HG03439 (cell line): ENCODE measurements at regions not wholly inside any gene's neighbourhood (a gene's known extent, or its start where the extent isn't known, plus 50 kb on each side); places are given as distances from the start of the nearest gene placed in this dataset.

Source experiments
- ATAC-seq: cut with Tn5 transposase; IDR thresholded peaks from one replicate; pipeline ENCODE4 v1.9.1; 2021; ENCODE audit warnings: mild to moderate bottlenecking, moderate library complexity; ENCODE audit not compliant: unreplicated experiment

- ATAC-seq: no peak
These were observed 366.5 kb downstream of the SIPA1L2 start for GRCh38 chr1:232263452-232263851.

DNA sequence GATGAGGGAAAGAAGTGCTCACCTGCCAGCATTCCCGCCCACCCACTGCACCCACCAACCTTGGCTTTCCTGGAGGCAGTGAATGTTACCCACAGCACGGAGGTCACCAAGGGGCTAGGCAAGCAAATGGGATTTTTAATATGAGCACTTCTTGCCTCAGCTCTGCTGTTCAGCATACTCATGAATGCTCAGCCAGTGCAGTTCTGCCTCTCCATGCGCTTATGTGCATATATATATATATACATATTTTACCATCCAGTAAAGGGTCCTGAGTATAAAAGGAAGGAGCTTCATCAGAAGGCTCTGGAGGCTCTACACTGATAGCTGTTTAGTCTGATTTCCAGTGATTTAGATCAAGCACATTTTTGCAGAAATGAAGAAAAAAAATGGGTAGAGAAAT is 366.9 kb downstream of the SIPA1L2 start:
- no peak for ATAC-seq

- no peak for ATAC-seq
These were observed 369.1 kb downstream of the SIPA1L2 start for GRCh38 chr1:232260861-232261260.

GRCh38 chr1:232260045-232260444 is 369.9 kb downstream of the SIPA1L2 start:
- no peak for ATAC-seq

GRCh38 chr1:232259333-232259732 is 370.6 kb downstream of the SIPA1L2 start:
- no peak for ATAC-seq

GRCh38 chr1:232252546-232253118 is 377.3 kb downstream of the SIPA1L2 start:
- ATAC-seq: no peak

DNA sequence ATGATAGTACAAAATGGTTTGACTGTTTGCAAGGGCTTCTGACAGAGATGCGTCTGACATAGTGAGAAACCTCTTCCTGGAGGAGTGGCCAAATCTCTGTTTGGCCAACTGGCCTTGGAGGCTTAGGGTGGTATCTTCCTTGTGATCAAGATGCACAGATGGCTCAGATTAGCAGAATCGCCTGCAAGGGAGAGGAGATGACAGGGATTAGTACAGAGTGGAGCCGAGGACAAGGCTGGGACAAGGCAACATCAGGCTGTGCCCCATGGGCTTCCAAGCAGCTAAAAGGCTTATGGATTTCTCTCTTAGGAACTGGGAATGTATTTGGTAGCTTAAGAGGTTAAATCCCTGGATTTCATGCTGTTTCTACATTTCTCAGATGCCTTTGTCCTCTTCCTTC is 379.1 kb downstream of the SIPA1L2 start:
- no peak for ATAC-seq

DNA sequence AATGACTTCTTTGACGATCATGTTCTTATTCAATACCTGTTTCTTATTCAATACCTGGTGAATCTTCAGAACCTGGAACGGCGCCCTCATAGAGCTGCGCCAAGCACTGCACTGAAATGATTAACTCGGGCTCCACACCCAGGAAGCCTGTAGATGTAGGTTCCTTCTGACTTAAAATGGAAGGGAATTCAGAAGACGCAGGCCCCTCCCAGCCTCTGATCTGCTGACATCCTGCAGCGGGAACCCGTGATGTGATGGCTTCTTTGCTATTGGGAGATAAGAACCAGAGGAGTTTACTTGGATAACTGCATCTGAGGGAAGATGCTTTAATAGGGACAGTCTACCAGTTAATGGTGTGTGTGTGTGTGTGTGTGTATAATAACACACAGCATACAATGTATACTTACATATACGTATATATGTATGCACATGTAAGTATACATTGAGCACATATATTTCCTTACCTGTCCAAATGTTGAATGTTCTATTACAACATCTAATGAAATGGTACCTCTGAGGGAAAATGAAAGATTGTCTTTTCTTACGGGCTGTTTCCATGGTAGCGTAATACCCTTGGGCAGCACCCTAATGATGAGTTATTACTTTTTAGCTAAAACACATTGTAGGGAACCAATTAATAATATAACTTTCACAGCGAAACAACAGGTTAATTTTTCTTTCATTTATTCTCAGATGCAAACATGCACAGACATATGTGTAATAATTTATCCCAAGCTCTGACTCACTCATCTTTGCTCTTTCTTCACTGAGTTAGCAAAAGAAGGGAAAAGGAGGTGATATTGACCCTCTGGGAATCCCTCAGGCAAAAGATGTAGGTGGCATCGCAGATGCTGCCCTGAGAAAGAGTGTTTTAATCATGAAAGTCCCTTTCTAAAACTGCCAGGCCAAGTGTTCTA is 379.8 kb downstream of the SIPA1L2 start:
- ATAC-seq: no peak

DNA sequence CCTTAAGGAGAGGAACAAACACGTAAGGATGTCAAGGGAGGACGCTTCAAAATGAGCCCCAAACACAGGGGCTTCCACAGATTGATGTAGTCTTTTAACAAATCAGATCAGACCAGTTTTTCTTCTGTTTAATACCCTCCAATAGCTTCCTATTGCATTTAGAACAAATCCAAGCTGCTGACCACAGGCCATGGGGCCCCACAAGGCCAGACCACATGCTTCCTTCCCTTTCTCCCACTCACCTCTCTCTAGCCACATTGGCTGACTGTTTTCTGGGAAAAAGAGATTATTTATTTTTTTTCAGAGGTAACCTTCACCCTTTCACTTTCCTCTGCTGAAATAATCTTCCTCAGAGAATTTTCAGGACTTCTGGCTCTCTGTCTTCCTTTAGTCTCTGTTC is 380.6 kb downstream of the SIPA1L2 start:
- ATAC-seq: no peak

DNA sequence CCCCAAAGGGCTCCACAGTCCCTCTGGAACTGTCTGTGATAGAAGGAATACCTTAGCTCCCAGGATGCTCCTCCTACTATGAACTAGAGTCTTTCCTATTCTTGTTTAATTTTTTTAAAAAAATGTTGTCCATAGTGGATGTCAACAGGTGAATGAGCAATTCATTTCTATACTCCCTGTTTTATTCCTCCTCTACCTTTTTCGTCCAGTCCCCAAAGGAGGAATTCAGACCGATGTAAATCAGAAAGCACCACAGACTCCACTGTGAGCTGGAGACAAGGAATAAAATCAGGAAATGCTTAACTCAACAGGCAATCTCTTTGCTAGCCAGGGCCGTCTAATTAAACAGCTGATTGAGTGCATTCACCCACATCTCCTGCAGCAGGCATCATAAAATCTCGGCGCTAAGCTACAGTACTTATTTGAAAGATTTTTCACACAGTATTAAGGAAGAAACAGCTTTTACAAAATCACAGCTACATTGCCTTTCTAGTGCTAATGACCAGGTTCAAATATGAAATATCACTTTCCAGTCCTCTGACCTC is 381.6 kb downstream of the SIPA1L2 start:
- ATAC-seq: no peak

- no peak for ATAC-seq
These were observed 382.3 kb downstream of the SIPA1L2 start for GRCh38 chr1:232247669-232248068.

GRCh38 chr1:232244426-232244825 is 385.5 kb downstream of the SIPA1L2 start:
- no peak for ATAC-seq

GRCh38 chr1:232239998-232240397 is 389.9 kb downstream of the SIPA1L2 start:
- no peak for ATAC-seq

DNA sequence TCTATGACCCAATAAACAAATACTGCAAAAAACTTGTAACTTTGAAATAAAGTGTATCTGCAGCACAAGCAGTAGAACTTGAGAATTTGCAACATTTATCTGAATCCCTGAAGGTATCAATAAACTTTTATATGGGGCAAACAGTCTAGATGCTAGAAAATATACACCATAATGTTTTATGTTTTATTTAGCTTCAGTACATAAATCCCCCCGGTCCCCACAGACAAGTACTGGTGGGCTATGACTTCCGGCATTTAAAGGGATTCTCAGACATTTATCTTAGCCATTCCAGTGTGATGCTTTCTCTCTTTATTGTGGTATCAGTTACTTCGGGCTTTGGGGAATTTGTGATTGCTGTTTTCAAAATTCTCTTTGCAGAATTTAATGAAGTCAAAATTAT is 390.4 kb downstream of the SIPA1L2 start:
- ATAC-seq: no peak

GRCh38 chr1:232238009-232238408 is 391.9 kb downstream of the SIPA1L2 start:
- no peak for ATAC-seq

DNA sequence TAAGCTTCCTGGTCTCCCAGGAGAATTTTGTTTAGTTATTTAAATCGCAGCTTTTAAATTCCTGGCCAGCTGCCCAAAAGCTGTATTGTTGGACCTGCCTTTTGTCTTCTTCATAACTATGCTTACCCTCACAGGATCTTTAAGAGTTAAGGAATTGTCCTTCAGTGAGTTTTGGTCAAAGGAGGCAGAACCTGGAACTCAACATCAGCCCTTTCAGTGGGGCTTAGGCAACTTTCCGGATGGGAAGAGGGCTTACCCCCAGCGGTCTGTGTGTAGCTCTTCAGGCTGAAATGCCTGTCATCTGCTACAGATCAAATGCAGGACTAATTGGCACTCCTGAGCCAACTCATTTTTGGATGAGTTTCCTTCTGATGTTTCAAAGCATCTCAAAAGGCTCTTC is 402.6 kb downstream of the SIPA1L2 start:
- no peak for ATAC-seq

- ATAC-seq: no peak
These were observed 403.7 kb downstream of the SIPA1L2 start for GRCh38 chr1:232226197-232226712.

- ATAC-seq: no peak
These were observed 404.4 kb downstream of the SIPA1L2 start for GRCh38 chr1:232225336-232226131.

DNA sequence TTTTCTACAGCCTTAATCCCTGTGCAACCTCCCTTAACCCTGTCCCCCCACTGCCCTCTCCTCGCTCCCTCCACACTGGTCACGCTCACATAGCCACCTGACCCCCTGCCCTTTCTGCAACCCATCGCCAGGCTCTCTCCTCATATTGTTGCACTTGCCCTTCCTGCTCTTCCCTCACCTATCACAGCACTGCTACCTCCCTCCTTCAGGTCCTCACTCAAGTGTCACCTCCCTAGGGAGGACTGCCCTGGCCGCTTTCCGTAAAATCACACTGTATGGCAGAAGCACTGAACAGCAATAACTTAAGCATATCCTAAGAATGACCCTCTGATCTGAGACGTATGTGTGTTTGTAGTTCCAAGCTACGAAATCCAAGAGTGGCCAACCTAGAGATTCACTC is 406.0 kb downstream of the SIPA1L2 start:
- ATAC-seq: no peak

DNA sequence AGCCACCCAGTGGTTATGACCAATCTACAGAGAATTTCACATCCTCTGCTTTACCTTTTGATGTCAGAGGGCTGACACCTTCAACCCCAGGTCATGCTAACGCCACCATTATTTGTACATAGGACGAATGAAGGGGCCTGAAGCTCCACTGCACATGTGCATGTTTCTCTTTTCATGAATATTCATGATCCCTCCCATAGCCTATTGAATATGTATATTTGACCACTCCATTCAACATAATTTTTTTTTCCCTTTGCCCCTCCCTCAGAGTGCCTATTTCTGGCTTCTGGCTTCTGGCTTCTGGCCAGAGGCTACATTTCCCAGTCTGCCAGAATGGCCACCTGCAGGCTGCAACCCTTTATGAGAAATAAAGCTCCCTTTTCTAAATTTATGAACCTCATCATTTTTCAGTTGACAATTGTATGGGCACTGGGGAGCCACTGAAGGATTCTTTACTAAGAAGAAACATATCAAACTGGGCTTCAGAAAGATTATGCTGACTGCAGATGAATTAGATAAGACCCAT is 406.7 kb downstream of the SIPA1L2 start:
- no peak for ATAC-seq

- no peak for ATAC-seq
These were observed 407.3 kb downstream of the SIPA1L2 start for GRCh38 chr1:232222614-232223013.
